ENCODE measurements at regions not wholly inside any gene's neighbourhood (a gene's known extent, or its start where the extent isn't known, plus 50 kb on each side); places are given as distances from the start of the nearest gene placed in this dataset.

DNA sequence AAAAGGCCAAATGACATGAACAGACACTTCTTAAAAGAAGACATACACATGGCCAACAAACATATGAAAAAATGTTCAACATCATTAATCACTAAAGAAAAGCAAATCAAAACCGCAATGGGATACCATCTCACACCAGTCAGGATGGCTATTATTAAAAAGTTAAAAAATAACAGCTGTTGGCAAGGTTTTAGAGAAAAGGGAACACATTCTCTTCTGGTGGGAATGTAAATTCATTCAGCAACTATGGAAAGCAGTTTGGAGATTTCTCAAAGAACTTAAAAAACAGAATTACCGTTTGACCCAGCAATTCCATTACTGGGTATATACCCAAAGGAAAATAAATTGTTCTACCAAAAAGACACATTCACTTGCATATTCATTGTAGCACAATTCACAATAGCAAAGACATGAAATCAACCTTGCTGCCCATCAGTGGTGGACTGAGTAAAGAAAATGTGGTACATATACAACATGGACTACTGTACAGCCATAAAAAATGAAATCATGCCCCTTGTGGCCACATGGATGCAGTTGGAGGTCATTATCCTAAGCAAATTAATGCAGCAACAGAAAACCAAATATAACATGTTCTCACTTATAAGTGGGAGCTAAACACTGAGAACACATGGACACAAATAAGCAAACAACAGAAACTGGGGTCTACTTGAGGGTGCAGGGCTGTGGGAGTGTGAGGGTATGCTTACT lies 190.7 kb upstream of the MCTP2 start (continued):
- no peak for TF ChIP-seq ETS2 (tag; IDR thresholded peaks at IDR 0.05; ENCODE audit: borderline replicate concordance, poor library complexity, severe bottlenecking)
- no peak for TF ChIP-seq BMI1 (IDR thresholded peaks at IDR 0.05; ENCODE audit: low read length)

DNA sequence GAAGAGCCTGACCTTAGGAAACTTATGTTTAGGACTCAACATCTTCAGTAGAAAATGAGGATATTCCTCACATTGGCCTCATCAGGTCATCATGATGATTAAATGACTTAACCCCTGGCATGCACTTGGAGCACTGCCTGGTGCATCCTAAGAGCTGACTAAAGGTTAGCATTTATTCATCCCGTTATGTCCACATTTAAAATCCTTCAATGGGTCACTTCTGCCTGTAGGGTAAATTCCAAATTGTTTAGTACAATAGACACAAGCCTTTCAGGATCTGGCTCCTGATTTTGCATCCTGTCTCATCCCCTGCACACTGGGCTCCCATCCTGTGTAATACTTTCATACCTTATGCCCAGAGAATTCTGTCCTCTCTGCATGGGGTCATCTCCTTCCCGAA lies 195.2 kb upstream of the MCTP2 start:
- Histone ChIP-seq H2AFZ (ENCODE audit: low read depth, low read length) (no peak overlapping the region), H3K4me3 (no peak overlapping the region), H3K79me2 (ENCODE audit: control insufficient read depth, insufficient read depth, low read length) (no peaks in the 10 kb centered on the region), H3K4me1 (replicated peaks in 1 of 2; ENCODE audit: control insufficient read depth in 2 of 2, insufficient read depth in 2 of 2, low read length in 2 of 2) (no peaks in the 10 kb centered on the region), H3K27ac (ENCODE audit: extremely low read depth, low read depth, low read length) (no peak overlapping the region), H3K27me3 (ENCODE audit: control insufficient read depth in 2 of 2, insufficient read depth in 2 of 2, low read length in 2 of 2) (no peaks in the 10 kb centered on the region), H3K9me3 (replicated peaks; ENCODE audit: control insufficient read depth, insufficient read depth, low read depth, low read length) (no peaks in the 10 kb centered on the region), H3K9me1 (ENCODE audit: control insufficient read depth, insufficient read depth, low read length) (no peaks in the 10 kb centered on the region), H3K4me2 (ENCODE audit: insufficient read depth, low read length) (no peak overlapping the region), H3K36me3 (ENCODE audit: control insufficient read depth, insufficient read depth, low read length) (no peaks in the 10 kb centered on the region), H4K20me1 (replicated peaks; ENCODE audit: control insufficient read depth, insufficient read depth, low read length) (no peaks in the 10 kb centered on the region), H3K9ac (ENCODE audit: insufficient read depth in 1 of 2, low read depth in 2 of 2, low read length in 2 of 2) (no peak overlapping the region)
- in situ Hi-C loops (cut with MboI) = no loop called here
- TF ChIP-seq XRCC5 (IDR thresholded peaks at IDR 0.05; ENCODE audit: low read depth, low read length) (no peak), POLR2AphosphoS5 (IDR thresholded peaks at IDR 0.05; ENCODE audit: control insufficient read depth, insufficient read depth, low read depth, low read length) (no peak), CCAR2 (IDR thresholded peaks at IDR 0.05; ENCODE audit: low read depth, low read length) (no peak), ZNF134 (CRISPR knock-in tag; conservative IDR thresholded peaks at IDR 0.05) (no peak), L3MBTL2 (IDR thresholded peaks at IDR 0.05) (no peak), ZNF282 (CRISPR knock-in tag; IDR thresholded peaks at IDR 0.05) (no peak), NCOA1 (IDR thresholded peaks at IDR 0.05; ENCODE audit: low read depth) (no peak), POLR2B (IDR thresholded peaks at IDR 0.05; ENCODE audit: low read depth, partially characterized antibody) (no peak), CBX1 (IDR thresholded peaks at IDR 0.05; ENCODE audit: low read depth) (no peak), TBP (optimal IDR thresholded peaks at IDR 0.05; ENCODE audit: low read depth, low read length) (no peak)
- TF ChIP-seq, protein P1, sequence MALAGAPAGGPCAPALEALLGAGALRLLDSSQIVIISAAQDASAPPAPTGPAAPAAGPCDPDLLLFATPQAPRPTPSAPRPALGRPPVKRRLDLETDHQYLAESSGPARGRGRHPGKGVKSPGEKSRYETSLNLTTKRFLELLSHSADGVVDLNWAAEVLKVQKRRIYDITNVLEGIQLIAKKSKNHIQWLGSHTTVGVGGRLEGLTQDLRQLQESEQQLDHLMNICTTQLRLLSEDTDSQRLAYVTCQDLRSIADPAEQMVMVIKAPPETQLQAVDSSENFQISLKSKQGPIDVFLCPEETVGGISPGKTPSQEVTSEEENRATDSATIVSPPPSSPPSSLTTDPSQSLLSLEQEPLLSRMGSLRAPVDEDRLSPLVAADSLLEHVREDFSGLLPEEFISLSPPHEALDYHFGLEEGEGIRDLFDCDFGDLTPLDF (CRISPR knock-in tag; IDR thresholded peaks at IDR 0.05) = no peak
- 5% methylated on average over 2 of the region's 2 CpGs for WGBS (ENCODE audit: insufficient coverage, low coverage, missing lambda C conversion rate)
- no TSS peak for BruUV-seq (replicated peaks)
- POLR2A ChIA-PET = interaction anchor here (0.6 kb wide), 1 partner anchor 899 kb away, joined by 3 read pairs; no protein-coding TSS in a partner anchor
- CTCF ChIA-PET (ENCODE audit: low intra/inter-chr PET ratio) = no interaction called here
- no peak for DNase-seq (ENCODE audit: extremely low read depth in 1 of 4, low spot score in 3 of 4)
- no peak for ATAC-seq
- no peak for FAIRE-seq
- intact Hi-C loops (cut with micrococcal nuclease) = no loop called here

All from K562 (cell line).